Neural cell (in vitro differentiated cells): ENCODE measurements at regions not wholly inside any gene's neighbourhood (a gene's known extent, or its start where the extent isn't known, plus 50 kb on each side); places are given as distances from the start of the nearest gene placed in this dataset.

ENCODE experiments used
- H2AFZ ChIP-seq: fragments of 200-600, 300-800 bp; sonication (generic), shearing (Covaris generic); 2 replicates; pipeline ENCODE4 v1.6.0; 2014; ENCODE audit warnings: low read depth, mild to moderate bottlenecking, antibody characterized with exemption, low read length, moderate library complexity
- H3F3A ChIP-seq: fragments of 200-600 bp; shearing (Covaris generic); 2 replicates; pipeline ENCODE4 v1.6.1; 2016; ENCODE audit warnings: mild to moderate bottlenecking, moderate library complexity, mixed read lengths, antibody characterized with exemption, low read length; ENCODE audit not compliant: insufficient read depth, poor library complexity, severe bottlenecking
- H3K27ac ChIP-seq: fragments of 200-600, 300-800 bp; sonication (generic), shearing (Covaris generic); 2 replicates; pipeline ENCODE4 v1.5.1; 2014; ENCODE audit warnings: mild to moderate bottlenecking, low read length, moderate library complexity
- H3K27me3 ChIP-seq: fragments of 300-800, 200-600 bp; sonication (generic), shearing (Covaris generic); 2 replicates; pipeline ENCODE4 v1.6.0; 2014; ENCODE audit warnings: mild to moderate bottlenecking, low read depth, low read length, moderate library complexity; ENCODE audit not compliant: insufficient read depth
- H3K36me3 ChIP-seq: fragments of 300-800, 200-600 bp; sonication (generic), shearing (Covaris generic); 2 replicates; pipeline ENCODE4 v1.5.1; 2014; ENCODE audit warnings: mild to moderate bottlenecking, antibody characterized with exemption, low read length, moderate library complexity; ENCODE audit not compliant: insufficient read depth
- H3K4me2 ChIP-seq: fragments of 300-800, 200-600 bp; sonication (generic), shearing (Covaris generic); 2 replicates; pipeline ENCODE4 v1.6.0; 2014; ENCODE audit warnings: mild to moderate bottlenecking, low read length
- H3K4me3 ChIP-seq: fragments of 300-800, 200-600 bp; sonication (generic), shearing (Covaris generic); 2 replicates; pipeline ENCODE4 v1.5.1; 2014; ENCODE audit warnings: mild to moderate bottlenecking, low read length, moderate library complexity
- H3K79me2 ChIP-seq: fragments of 200-600 bp; shearing (Covaris generic); replicated peaks from 2 replicates; pipeline ENCODE4 v1.6.0; 2014; ENCODE audit warnings: mild to moderate bottlenecking, low read length, moderate library complexity; ENCODE audit not compliant: insufficient read depth
- H3K9ac ChIP-seq: fragments of 300-800, 200-600 bp; sonication (generic), shearing (Covaris generic); 2 replicates; pipeline ENCODE4 v1.6.1; 2016; ENCODE audit warnings: mild to moderate bottlenecking, low read length, mixed read lengths
- H3K9me2 ChIP-seq: fragments of 200-600 bp; shearing (Covaris generic); 2 replicates; pipeline ENCODE4 v1.6.1; 2016; ENCODE audit warnings: mild to moderate bottlenecking, low read length, mixed read lengths; ENCODE audit not compliant: insufficient read depth
- H3K9me3 ChIP-seq: fragments of 200-600, 300-800 bp; sonication (generic), shearing (Covaris generic); 2 replicates; pipeline ENCODE4 v1.6.1; 2016; ENCODE audit warnings: mild to moderate bottlenecking, mixed run types, low read length, moderate library complexity, mixed read lengths
- H4K20me1 ChIP-seq: fragments of 200-600 bp; shearing (Covaris generic); 2 replicates; pipeline ENCODE4 v1.6.1; 2016; ENCODE audit warnings: mild to moderate bottlenecking, mixed run types; ENCODE audit not compliant: insufficient read depth
- EP300 ChIP-seq: fragments of 450-650 bp; conservative IDR thresholded peaks from 2 replicates; pipeline ENCODE4 v1.6.1; 2014; ENCODE audit warnings: antibody characterized with exemption, mild to moderate bottlenecking, moderate library complexity; ENCODE audit not compliant: poor library complexity, severe bottlenecking
- EZH2 ChIP-seq: fragments of 200-600, 300-800 bp; shearing (Covaris generic), sonication (generic); IDR thresholded peaks from 2 replicates; pipeline ENCODE4 v1.6.1; 2014; ENCODE audit warnings: antibody characterized with exemption, low read length, borderline replicate concordance, mild to moderate bottlenecking; ENCODE audit not compliant: insufficient read depth, poor library complexity, severe bottlenecking
- MXI1 ChIP-seq: fragments of 450-650 bp; conservative IDR thresholded peaks from 2 replicates; pipeline ENCODE4 v1.6.1; 2014; ENCODE audit warnings: antibody characterized with exemption, mild to moderate bottlenecking; ENCODE audit not compliant: poor library complexity, severe bottlenecking
- POLR2AphosphoS5 ChIP-seq: IDR thresholded peaks from 2 replicates; pipeline ENCODE4 v1.6.1; 2012
- RAD21 ChIP-seq: fragments of 450-650 bp; conservative IDR thresholded peaks from 2 replicates; pipeline ENCODE4 v1.6.1; 2014; ENCODE audit warnings: antibody characterized with exemption, mild to moderate bottlenecking, moderate library complexity
- SMC3 ChIP-seq: fragments of 450-650 bp; conservative IDR thresholded peaks from 2 replicates; pipeline ENCODE4 v1.6.1; 2014; ENCODE audit warnings: antibody characterized with exemption, mild to moderate bottlenecking, moderate library complexity; ENCODE audit not compliant: poor library complexity
- TAF1 ChIP-seq: IDR thresholded peaks from 2 replicates; pipeline ENCODE4 v1.6.1; 2012; ENCODE audit warnings: low read depth
- TF ChIP-seq, protein P1 (sequence below): fragments of 450-650 bp; IDR thresholded peaks from 2 replicates; pipeline ENCODE4 v1.5.1; 2014; ENCODE audit warnings: antibody characterized with exemption, mild to moderate bottlenecking, moderate library complexity; ENCODE audit not compliant: poor library complexity, severe bottlenecking
- TF ChIP-seq, protein P2 (sequence below): IDR thresholded peaks from 2 replicates; pipeline ENCODE4 v1.6.1; 2012; ENCODE audit warnings: borderline replicate concordance

DNA sequence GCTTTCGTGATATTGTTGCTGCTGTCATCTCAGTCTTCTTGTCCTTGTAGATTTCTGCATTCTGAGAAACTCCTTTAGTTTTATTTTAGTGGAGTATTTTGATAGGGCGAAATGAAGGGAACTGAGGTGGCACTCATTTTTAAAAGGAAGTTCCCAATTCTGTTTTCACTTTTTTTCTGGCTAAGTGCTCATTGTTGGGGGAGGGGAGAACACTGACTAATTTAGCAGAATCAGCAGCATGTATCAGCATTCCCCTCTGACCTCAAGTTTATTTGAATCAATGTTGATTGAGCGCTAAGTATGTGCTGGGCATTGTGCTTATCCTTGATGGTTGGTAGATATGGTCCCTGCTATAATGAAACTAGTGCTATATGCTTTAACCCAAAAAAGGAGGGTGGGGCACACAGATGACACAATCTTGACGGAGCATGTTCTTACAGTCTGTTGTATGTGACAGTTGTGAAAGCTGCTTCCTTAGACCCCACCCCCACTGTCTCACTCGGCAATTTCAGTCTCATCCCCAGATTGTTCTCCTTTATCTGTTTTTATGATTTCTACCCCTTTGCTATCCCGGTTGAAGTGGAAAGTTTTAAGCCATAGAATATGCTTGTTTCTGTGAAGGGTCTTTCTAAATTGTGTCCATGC, 262.4 kb downstream of the SOX4 start:
- Histone ChIP-seq H3K4me3 (no peak overlapping the region), H3F3A (no peaks in the 10 kb centered on the region), H3K27me3 (no peaks in the 10 kb centered on the region), H3K79me2 (peaks cover 3% of the 10 kb centered on the region), H4K20me1 (no peaks in the 10 kb centered on the region), H2AFZ (no peak overlapping the region), H3K9me2 (no peaks in the 10 kb centered on the region), H3K4me2 (no peak overlapping the region), H3K9me3 (no peaks in the 10 kb centered on the region), H3K9ac (no peak overlapping the region), H3K36me3 (no peaks in the 10 kb centered on the region), H3K27ac (no peak overlapping the region)
- no peak for TF ChIP-seq POLR2AphosphoS5

DNA sequence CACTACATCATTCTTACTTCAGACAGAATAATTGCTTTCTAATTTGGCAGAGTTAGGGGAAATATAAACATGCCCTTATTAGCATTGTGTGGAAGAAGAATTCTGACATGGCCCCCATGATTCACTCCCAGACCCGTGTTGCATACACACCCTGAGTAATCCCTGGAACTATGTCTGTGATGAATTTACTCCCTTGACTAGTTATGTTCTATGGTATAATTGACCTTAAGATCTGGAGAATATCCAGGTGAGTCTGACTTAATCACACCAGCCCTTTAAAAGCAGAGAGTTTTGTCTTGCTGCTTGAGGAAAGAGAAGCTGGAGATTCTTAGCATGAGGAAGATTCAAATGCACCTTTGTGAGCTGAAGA, 262.9 kb downstream of the SOX4 start:
- no peaks in the 10 kb centered on the region for H3K27me3 ChIP-seq
- no peak overlapping the region for H2AFZ ChIP-seq
- H3F3A ChIP-seq, result no peaks in the 10 kb centered on the region
- H3K9ac ChIP-seq, result no peak overlapping the region
- no peak for TF ChIP-seq EP300
- no peak for TF ChIP-seq EZH2
- no peak for TF ChIP-seq RAD21
- TF ChIP-seq, protein P1, sequence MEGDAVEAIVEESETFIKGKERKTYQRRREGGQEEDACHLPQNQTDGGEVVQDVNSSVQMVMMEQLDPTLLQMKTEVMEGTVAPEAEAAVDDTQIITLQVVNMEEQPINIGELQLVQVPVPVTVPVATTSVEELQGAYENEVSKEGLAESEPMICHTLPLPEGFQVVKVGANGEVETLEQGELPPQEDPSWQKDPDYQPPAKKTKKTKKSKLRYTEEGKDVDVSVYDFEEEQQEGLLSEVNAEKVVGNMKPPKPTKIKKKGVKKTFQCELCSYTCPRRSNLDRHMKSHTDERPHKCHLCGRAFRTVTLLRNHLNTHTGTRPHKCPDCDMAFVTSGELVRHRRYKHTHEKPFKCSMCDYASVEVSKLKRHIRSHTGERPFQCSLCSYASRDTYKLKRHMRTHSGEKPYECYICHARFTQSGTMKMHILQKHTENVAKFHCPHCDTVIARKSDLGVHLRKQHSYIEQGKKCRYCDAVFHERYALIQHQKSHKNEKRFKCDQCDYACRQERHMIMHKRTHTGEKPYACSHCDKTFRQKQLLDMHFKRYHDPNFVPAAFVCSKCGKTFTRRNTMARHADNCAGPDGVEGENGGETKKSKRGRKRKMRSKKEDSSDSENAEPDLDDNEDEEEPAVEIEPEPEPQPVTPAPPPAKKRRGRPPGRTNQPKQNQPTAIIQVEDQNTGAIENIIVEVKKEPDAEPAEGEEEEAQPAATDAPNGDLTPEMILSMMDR, result no peak
- TF ChIP-seq POLR2AphosphoS5, result no peak
- no peak for TF ChIP-seq MXI1
- no peak for TF ChIP-seq TAF1
- no peak for TF ChIP-seq SMC3
- TF ChIP-seq, protein P2, sequence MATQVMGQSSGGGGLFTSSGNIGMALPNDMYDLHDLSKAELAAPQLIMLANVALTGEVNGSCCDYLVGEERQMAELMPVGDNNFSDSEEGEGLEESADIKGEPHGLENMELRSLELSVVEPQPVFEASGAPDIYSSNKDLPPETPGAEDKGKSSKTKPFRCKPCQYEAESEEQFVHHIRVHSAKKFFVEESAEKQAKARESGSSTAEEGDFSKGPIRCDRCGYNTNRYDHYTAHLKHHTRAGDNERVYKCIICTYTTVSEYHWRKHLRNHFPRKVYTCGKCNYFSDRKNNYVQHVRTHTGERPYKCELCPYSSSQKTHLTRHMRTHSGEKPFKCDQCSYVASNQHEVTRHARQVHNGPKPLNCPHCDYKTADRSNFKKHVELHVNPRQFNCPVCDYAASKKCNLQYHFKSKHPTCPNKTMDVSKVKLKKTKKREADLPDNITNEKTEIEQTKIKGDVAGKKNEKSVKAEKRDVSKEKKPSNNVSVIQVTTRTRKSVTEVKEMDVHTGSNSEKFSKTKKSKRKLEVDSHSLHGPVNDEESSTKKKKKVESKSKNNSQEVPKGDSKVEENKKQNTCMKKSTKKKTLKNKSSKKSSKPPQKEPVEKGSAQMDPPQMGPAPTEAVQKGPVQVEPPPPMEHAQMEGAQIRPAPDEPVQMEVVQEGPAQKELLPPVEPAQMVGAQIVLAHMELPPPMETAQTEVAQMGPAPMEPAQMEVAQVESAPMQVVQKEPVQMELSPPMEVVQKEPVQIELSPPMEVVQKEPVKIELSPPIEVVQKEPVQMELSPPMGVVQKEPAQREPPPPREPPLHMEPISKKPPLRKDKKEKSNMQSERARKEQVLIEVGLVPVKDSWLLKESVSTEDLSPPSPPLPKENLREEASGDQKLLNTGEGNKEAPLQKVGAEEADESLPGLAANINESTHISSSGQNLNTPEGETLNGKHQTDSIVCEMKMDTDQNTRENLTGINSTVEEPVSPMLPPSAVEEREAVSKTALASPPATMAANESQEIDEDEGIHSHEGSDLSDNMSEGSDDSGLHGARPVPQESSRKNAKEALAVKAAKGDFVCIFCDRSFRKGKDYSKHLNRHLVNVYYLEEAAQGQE, result no peak
- no peak overlapping the region for H3K4me2 ChIP-seq
- peaks cover 3% of the 10 kb centered on the region for H3K79me2 ChIP-seq
- H3K36me3 ChIP-seq, result no peaks in the 10 kb centered on the region
- no peaks in the 10 kb centered on the region for H3K9me2 ChIP-seq
- no peaks in the 10 kb centered on the region for H3K9me3 ChIP-seq
- no peak overlapping the region for H3K27ac ChIP-seq
- H4K20me1 ChIP-seq, result no peaks in the 10 kb centered on the region
- H3K4me3 ChIP-seq, result no peak overlapping the region

DNA sequence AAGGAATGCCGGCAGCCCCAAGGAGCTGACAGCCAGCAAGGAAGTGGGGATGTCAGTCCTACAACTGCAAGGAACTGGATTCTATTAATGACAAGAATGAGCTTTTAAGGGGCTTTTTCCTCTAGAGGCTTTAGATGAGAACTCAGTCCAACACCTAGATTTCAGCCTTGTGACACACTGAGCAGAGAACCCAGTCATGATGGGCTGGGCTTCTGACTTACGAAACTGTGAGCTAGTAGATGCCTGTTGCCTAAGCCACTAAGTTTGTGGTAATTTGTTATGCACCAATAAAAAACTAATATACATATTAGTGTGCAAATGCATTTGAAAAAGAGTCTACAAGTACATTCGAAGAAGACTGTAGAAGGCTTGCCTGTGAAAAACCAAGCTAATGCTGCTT, 263.3 kb downstream of the SOX4 start:
- H3K4me2 ChIP-seq, result no peak overlapping the region
- H3K4me3 ChIP-seq, result no peak overlapping the region
- TF ChIP-seq POLR2AphosphoS5 (no peak), TAF1 (no peak), SMC3 (no peak), MXI1 (no peak), RAD21 (no peak), EP300 (no peak), EZH2 (no peak)
- TF ChIP-seq, protein P1, result no peak
- TF ChIP-seq, protein P2, result no peak
- H4K20me1 ChIP-seq, result no peaks in the 10 kb centered on the region
- no peaks in the 10 kb centered on the region for H3K9me3 ChIP-seq
- no peak overlapping the region for H3K27ac ChIP-seq
- H2AFZ ChIP-seq, result no peak overlapping the region
- no peaks in the 10 kb centered on the region for H3K9me2 ChIP-seq
- H3K79me2 ChIP-seq, result peaks cover 3% of the 10 kb centered on the region
- no peak overlapping the region for H3K9ac ChIP-seq
- no peaks in the 10 kb centered on the region for H3K36me3 ChIP-seq
- no peaks in the 10 kb centered on the region for H3K27me3 ChIP-seq
- no peaks in the 10 kb centered on the region for H3F3A ChIP-seq
